Ascending aorta (tissue), 2 donors: ENCODE measurements at regions not wholly inside any gene's neighbourhood (a gene's known extent, or its start where the extent isn't known, plus 50 kb on each side); places are given as distances from the start of the nearest gene placed in this dataset.
"Not testable (repeated sequence)": the region's sequence is repeated elsewhere in the genome, so short reads cannot be mapped to it uniquely, and the experiment has no call there.

Experiments used
- DNase-seq, 2 donors: peaks; one replicate each; pipeline ENCODE4 v3.0.0-alpha.2; 2019; ENCODE audit warnings: low spot score in 2 of 2
- H3K27ac ChIP-seq, 2 donors: fragments of 200-600 bp; sonication (generic); one replicate each; pipeline ENCODE4 v1.5.1; 2016 to 2017; ENCODE audit warnings: mild to moderate bottlenecking in 1 of 2
- H3K27me3 ChIP-seq: fragments of 200-600 bp; sonication (generic); one replicate; pipeline ENCODE4 v1.5.1; 2017
- H3K36me3 ChIP-seq, 2 donors: fragments of 200-600 bp; sonication (generic); one replicate each; pipeline ENCODE4 v1.5.1; 2016
- H3K4me1 ChIP-seq, 2 donors: fragments of 200-600 bp; sonication (generic); one replicate each; pipeline ENCODE4 v1.5.1; 2016 to 2017; ENCODE audit warnings: mild to moderate bottlenecking in 1 of 2
- H3K4me3 ChIP-seq, 2 donors: fragments of 200-600 bp; sonication (generic); one replicate each; pipeline ENCODE4 v1.5.1; 2016 to 2017; ENCODE audit warnings: mild to moderate bottlenecking in 1 of 2
- H3K9me3 ChIP-seq, 2 donors: fragments of 200-600 bp; sonication (generic); one replicate each; pipeline ENCODE4 v1.5.1; 2016
- intact Hi-C: fragments of 100-400 bp; cut with DNase I; formaldehyde crosslinking; loops from one replicate; pipeline ENCODE4 v1.15.1; 2023
- TF ChIP-seq, protein P1 (sequence below), 3 experiments: fragments of 200-600 bp in 2 of 3; fragments of 450-650 bp in 1 of 3; sonication (generic) in 2 of 3; IDR thresholded peaks; one replicate each; pipeline ENCODE4 v1.5.1; 2016 to 2019; ENCODE audit warnings: antibody characterized with exemption in 3 of 3, mild to moderate bottlenecking in 1 of 3, moderate library complexity in 1 of 3

- H3K27me3 ChIP-seq = no peaks in the 10 kb centered on the region
- intact Hi-C loops = no loop called here
- TF ChIP-seq, protein P1, sequence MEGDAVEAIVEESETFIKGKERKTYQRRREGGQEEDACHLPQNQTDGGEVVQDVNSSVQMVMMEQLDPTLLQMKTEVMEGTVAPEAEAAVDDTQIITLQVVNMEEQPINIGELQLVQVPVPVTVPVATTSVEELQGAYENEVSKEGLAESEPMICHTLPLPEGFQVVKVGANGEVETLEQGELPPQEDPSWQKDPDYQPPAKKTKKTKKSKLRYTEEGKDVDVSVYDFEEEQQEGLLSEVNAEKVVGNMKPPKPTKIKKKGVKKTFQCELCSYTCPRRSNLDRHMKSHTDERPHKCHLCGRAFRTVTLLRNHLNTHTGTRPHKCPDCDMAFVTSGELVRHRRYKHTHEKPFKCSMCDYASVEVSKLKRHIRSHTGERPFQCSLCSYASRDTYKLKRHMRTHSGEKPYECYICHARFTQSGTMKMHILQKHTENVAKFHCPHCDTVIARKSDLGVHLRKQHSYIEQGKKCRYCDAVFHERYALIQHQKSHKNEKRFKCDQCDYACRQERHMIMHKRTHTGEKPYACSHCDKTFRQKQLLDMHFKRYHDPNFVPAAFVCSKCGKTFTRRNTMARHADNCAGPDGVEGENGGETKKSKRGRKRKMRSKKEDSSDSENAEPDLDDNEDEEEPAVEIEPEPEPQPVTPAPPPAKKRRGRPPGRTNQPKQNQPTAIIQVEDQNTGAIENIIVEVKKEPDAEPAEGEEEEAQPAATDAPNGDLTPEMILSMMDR (IDR thresholded peaks at IDR 0.05) = no peak
- H3K27ac ChIP-seq = no peak overlapping the region
- DNase-seq = no peak
- H3K4me3 ChIP-seq = no peak overlapping the region
- no peaks in the 10 kb centered on the region for H3K4me1 ChIP-seq
- no peaks in the 10 kb centered on the region for H3K36me3 ChIP-seq
- no peaks in the 10 kb centered on the region for H3K9me3 ChIP-seq
These were observed 78.2 kb upstream of the TBX18 start for GRCh38 chr6:84842525-84843166.

DNA sequence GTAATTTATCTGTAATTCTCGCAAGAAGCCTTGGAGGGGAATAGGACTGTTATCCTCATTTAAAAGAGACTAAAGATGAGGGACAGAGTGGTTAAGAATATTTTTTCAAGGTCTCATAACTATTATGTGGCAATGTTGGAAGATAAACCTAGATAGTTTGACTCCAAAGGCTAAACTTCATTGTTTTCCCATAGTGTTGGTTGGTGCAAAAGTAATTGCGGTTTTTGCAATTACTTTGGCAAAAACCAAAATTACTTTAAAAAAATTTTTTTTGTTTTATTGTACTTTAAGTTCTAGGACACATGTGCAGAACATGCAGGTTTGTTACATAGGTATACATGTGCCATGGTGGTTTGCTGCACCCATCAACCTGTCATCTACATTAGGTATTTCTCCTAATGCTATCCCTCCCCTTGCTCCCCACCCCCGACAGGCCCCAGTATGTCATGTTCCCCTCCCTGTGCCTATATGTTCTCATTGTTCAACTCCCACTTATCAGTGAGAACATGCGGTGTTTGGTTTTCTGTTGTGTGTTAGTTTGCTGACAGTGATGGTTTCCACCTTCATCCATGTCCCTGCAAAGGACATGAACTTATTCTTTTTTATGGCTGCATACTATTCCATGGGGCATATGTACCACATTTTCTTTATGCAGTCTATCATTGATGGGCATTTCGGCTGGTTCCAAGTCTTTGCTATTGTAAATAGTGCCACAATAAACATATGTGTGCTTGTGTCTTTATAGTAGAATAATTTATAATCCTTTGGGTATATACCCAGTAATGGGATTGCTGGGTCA, 72.9 kb upstream of the TBX18 start:
- H3K9me3 ChIP-seq, H3K4me1 ChIP-seq, H3K36me3 ChIP-seq, intact Hi-C loops, H3K27me3 ChIP-seq, H3K4me3 ChIP-seq, H3K27ac ChIP-seq, DNase-seq: not testable (repeated sequence)

GRCh38 chr6:84836366-84836765, 72.0 kb upstream of the TBX18 start:
- H3K4me1 ChIP-seq = no peaks in the 10 kb centered on the region
- H3K4me3 ChIP-seq = no peak overlapping the region
- no peak overlapping the region for H3K27ac ChIP-seq
- no peak for DNase-seq
- H3K36me3 ChIP-seq = no peaks in the 10 kb centered on the region
- H3K27me3 ChIP-seq = no peaks in the 10 kb centered on the region
- intact Hi-C loops = no loop called here
- H3K9me3 ChIP-seq = no peaks in the 10 kb centered on the region
- TF ChIP-seq, protein P1 (IDR thresholded peaks at IDR 0.05) = no peak

DNA sequence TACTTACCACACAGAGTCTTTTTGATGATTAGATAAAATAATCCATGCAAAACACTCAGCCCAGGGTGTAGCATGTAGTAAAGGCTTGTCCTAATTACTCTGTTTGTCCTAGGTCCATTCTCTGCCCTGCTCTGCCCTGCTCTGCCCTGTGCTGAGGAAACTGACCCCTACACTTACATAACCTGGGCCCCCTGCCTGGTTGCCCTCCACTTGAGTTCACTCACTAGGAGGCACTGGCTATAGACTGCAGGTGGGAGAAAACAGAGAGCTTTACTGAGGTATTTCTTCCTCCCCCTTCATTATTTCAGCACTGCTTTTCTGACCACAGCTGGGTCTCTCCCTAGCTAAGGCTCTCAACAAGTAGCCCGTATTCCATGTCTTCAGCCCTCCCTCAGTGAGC, 70.9 kb upstream of the TBX18 start:
- no peak for DNase-seq
- intact Hi-C loops = no loop called here
- TF ChIP-seq, protein P1 (IDR thresholded peaks at IDR 0.05) = no peak
- H3K4me1 ChIP-seq = no peaks in the 10 kb centered on the region
- no peaks in the 10 kb centered on the region for H3K27me3 ChIP-seq
- no peak overlapping the region for H3K27ac ChIP-seq
- no peak overlapping the region for H3K4me3 ChIP-seq
- no peaks in the 10 kb centered on the region for H3K9me3 ChIP-seq
- no peaks in the 10 kb centered on the region for H3K36me3 ChIP-seq

- H3K27me3 ChIP-seq, DNase-seq, intact Hi-C loops, H3K4me1 ChIP-seq, H3K36me3 ChIP-seq, H3K27ac ChIP-seq, H3K9me3 ChIP-seq, H3K4me3 ChIP-seq: not testable (repeated sequence)
These were observed 67.5 kb upstream of the TBX18 start for GRCh38 chr6:84831924-84832323.

DNA sequence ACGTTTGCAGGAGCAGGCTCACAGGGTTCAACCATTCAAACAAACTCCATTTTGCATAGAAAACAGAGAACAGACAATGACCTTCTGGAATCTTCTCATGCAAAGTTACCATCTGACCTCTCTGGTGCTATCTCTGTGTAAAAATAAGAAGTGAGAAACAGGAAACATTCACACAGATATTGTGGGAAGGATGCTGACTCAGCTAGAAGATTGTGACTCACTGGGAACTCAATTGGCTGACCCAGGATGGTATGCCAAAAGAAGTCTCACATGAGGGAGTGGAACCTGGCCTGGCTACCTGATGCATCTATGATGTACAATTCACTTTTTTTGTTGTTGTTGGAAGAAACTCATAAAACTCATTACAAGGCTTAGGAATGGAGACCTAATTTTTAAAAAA, 61.1 kb upstream of the TBX18 start:
- Histone ChIP-seq H3K36me3 (no peaks in the 10 kb centered on the region), H3K9me3 (no peaks in the 10 kb centered on the region), H3K27ac (no peak overlapping the region), H3K27me3 (no peaks in the 10 kb centered on the region), H3K4me3 (no peak overlapping the region), H3K4me1 (no peaks in the 10 kb centered on the region)
- DNase-seq = no peak
- TF ChIP-seq, protein P1 (IDR thresholded peaks at IDR 0.05) = no peak
- intact Hi-C loops = no loop called here

DNA sequence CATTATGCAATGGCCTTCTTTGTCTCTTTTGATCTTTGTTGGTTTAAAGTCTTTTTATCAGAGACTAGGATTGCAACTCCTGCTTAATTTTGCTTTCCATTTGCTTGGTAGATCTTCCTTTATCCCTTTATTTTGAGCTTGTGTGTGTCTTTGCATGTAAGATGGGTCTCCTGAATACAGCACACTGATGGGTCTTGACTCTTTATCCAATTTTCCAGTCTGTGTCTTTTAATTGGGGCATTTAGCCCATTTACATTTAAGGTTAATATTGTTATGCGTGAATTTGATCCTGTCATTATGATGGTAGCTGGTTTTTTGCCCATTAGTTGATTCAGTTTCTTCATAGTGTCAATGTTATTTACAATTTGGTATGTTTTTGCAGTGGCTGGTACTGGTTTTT, 56.9 kb upstream of the TBX18 start:
- intact Hi-C loops = not testable (repeated sequence)

More for the DNA sequence above, 56.9 kb upstream of the TBX18 start:
- not testable (repeated sequence) for H3K36me3 ChIP-seq, H3K27me3 ChIP-seq, H3K4me1 ChIP-seq, H3K9me3 ChIP-seq, H3K27ac ChIP-seq, H3K4me3 ChIP-seq, DNase-seq
